ENCODE measurements at regions not wholly inside any gene's neighbourhood (a gene's known extent, or its start where the extent isn't known, plus 50 kb on each side); places are given as distances from the start of the nearest gene placed in this dataset.

GRCh38 chr18:64929036-64929435 is 780.1 kb upstream of the LINC00305 start:
- H3K4me1 ChIP-seq (ENCODE audit: insufficient read depth, low read length): no peaks in the 10 kb centered on the region
- H3K9me2 ChIP-seq (replicated peaks; ENCODE audit: low read length): no peaks in the 10 kb centered on the region
- H3K4me3 ChIP-seq (ENCODE audit: low read length): no peak overlapping the region
- H4K20me1 ChIP-seq (ENCODE audit: low read length): no peaks in the 10 kb centered on the region
- no peak overlapping the region for H2AFZ ChIP-seq (ENCODE audit: low read length)
- no peaks in the 10 kb centered on the region for H3K9me3 ChIP-seq (ENCODE audit: low read length)
- no peaks in the 10 kb centered on the region for H3F3A ChIP-seq (ENCODE audit: low read length, unreplicated experiment)
- ChIA-PET POLR2A (ENCODE audit: unreplicated experiment) (no interaction called here), CTCF (no interaction called here)
- no TSS peak for BruUV-seq (replicated peaks)
- no peaks in the 10 kb centered on the region; the same call in 1 of the 2 replicates for H3K27me3 ChIP-seq (ENCODE audit: low read length)
- no peaks in the 10 kb centered on the region for H3K36me3 ChIP-seq (ENCODE audit: low read depth, low read length)
- DNase-seq: peak; percentile 70
- H3K27ac ChIP-seq (ENCODE audit: low read length): no peak overlapping the region
- no peaks in the 10 kb centered on the region for H3K79me2 ChIP-seq (ENCODE audit: low read length)
- ATAC-seq: peak; percentile 81
- no peak overlapping the region for H3K4me2 ChIP-seq (ENCODE audit: low read length)
- no peak overlapping the region for H3K9ac ChIP-seq (ENCODE audit: low read length)
- intact Hi-C loops (cut with micrococcal nuclease): no loop called here
- TF ChIP-seq EZH2phosphoT487 (IDR thresholded peaks at IDR 0.05; ENCODE audit: borderline replicate concordance, low read length) (no peak), CTCF (conservative IDR thresholded peaks at IDR 0.05; ENCODE audit: low read depth, low read length) (no peak), EZH2 (IDR thresholded peaks at IDR 0.05; ENCODE audit: low read length, unreplicated experiment) (no peak)

- Histone ChIP-seq H2AFZ (ENCODE audit: low read length) (no peak overlapping the region), H3K36me3 (ENCODE audit: low read depth, low read length) (no peaks in the 10 kb centered on the region), H3K9ac (ENCODE audit: low read length) (no peak overlapping the region), H3K4me1 (ENCODE audit: insufficient read depth, low read length) (no peaks in the 10 kb centered on the region), H3K9me3 (ENCODE audit: low read length) (no peaks in the 10 kb centered on the region), H3F3A (ENCODE audit: low read length, unreplicated experiment) (no peaks in the 10 kb centered on the region), H3K27me3 (ENCODE audit: low read length) (no peaks in the 10 kb centered on the region), H3K4me3 (ENCODE audit: low read length) (no peak overlapping the region), H3K27ac (ENCODE audit: low read length) (no peak overlapping the region), H3K4me2 (ENCODE audit: low read length) (no peak overlapping the region), H3K9me2 (replicated peaks; ENCODE audit: low read length) (no peaks in the 10 kb centered on the region), H3K79me2 (ENCODE audit: low read length) (no peaks in the 10 kb centered on the region), H4K20me1 (ENCODE audit: low read length) (no peaks in the 10 kb centered on the region)
- TF ChIP-seq EZH2 (IDR thresholded peaks at IDR 0.05; ENCODE audit: low read length, unreplicated experiment): no peak
- TF ChIP-seq EZH2phosphoT487 (IDR thresholded peaks at IDR 0.05; ENCODE audit: borderline replicate concordance, low read length): no peak
- TF ChIP-seq CTCF (conservative IDR thresholded peaks at IDR 0.05; ENCODE audit: low read depth, low read length): no peak
- no peak for DNase-seq
- ChIA-PET POLR2A (ENCODE audit: unreplicated experiment) (no interaction called here), CTCF (no interaction called here)
- no peak for ATAC-seq
- intact Hi-C loops (cut with micrococcal nuclease): no loop called here
- no TSS peak for BruUV-seq (replicated peaks)
Observed at GRCh38 chr18:64919971-64920570, 771.2 kb upstream of the LINC00305 start.

- Histone ChIP-seq H4K20me1 (ENCODE audit: low read length) (no peaks in the 10 kb centered on the region), H3K79me2 (ENCODE audit: low read length) (no peaks in the 10 kb centered on the region), H3K9ac (ENCODE audit: low read length) (no peak overlapping the region), H3K9me3 (ENCODE audit: low read length) (no peaks in the 10 kb centered on the region), H3K4me3 (ENCODE audit: low read length) (no peak overlapping the region), H2AFZ (ENCODE audit: low read length) (no peak overlapping the region), H3K4me2 (ENCODE audit: low read length) (no peak overlapping the region), H3K36me3 (ENCODE audit: low read depth, low read length) (no peaks in the 10 kb centered on the region), H3K27ac (ENCODE audit: low read length) (no peak overlapping the region), H3F3A (ENCODE audit: low read length, unreplicated experiment) (no peaks in the 10 kb centered on the region), H3K4me1 (ENCODE audit: insufficient read depth, low read length) (no peaks in the 10 kb centered on the region), H3K9me2 (replicated peaks; ENCODE audit: low read length) (no peaks in the 10 kb centered on the region), H3K27me3 (ENCODE audit: low read length) (no peaks in the 10 kb centered on the region)
- intact Hi-C loops (cut with micrococcal nuclease): no loop called here
- DNase-seq: no peak
- POLR2A ChIA-PET (ENCODE audit: unreplicated experiment): no interaction called here
- CTCF ChIA-PET: no interaction called here
- no peak for TF ChIP-seq CTCF (conservative IDR thresholded peaks at IDR 0.05; ENCODE audit: low read depth, low read length)
- BruUV-seq (replicated peaks): no TSS peak
- no peak for ATAC-seq
Observed at GRCh38 chr18:64918851-64919250, 770.0 kb upstream of the LINC00305 start.

Data from PC-3 (cell line).